NOMO-1 treated with dmso at 0.1 percent for 144 hours (cell line): ENCODE measurements at regions not wholly inside any gene's neighbourhood (a gene's known extent, or its start where the extent isn't known, plus 50 kb on each side); places are given as distances from the start of the nearest gene placed in this dataset.
A peak's percentile ranks its signal among the peaks of the same experiment; 100 is the strongest.

Experiments used
- DNase-seq: peaks from one replicate; lab custom pipeline; 2025; ENCODE audit not compliant: unreplicated experiment; lab: John Stamatoyannopoulos, UW

DNA sequence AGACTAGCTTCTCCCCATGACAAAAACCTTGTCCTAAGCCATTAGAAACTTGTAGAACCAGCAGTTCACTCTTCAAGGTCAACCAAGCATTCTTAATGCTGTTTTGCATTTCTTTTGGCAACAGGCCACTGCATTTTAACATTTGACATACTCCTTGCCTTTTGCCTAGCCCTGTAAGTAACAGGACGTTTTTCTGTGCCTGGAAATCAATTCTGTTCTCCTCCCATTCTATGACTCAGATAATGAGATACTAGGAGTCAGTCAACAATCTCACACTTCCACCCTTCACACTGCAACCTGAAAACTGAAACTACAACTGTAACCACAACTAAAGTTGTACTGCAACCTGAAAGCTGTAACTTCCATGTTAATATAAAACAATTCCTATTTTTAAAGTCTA, 268.7 kb downstream of the MZT1 start:
- no peak for DNase-seq

DNA sequence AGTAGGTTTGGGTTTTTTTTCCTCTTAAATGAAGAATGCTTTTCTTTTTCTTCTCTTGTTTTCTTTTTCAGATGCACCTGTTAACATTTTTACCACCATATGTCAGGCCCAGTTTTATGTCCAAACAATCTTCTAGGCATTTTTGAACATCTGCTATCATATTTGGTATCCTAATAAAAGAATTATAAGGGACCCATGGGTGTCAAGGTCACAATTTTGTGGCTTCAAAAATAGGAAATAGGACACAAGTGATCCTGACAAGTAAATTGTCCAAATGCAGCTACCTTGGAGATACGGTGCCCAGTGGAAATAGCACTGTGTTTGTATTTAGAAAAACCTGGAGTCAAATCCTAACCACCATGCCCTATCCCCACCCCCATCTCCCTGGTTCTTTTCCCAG, 270.3 kb downstream of the MZT1 start:
- DNase-seq: no peak

DNA sequence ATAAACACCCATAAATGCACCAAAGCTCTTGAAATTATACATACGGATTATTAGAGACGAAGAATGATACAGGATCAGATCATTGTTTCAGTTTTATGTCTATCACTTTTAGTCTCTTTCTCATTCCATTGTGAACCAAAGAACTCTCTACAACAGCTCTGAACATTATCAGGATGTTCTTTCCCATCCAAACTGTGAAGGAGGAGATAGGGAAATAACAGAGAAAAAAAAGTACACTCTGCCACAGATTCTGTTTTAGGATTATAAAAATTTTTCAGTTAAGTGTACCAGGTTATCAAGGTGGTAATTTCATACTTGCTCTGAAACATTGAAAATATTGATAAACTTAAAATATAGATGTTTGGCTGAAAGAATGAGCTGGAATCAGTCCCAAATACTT, 270.9 kb downstream of the MZT1 start:
- no peak for DNase-seq

GRCh38 chr13:72453161-72453560, 274.3 kb downstream of the MZT1 start:
- DNase-seq: no peak

GRCh38 chr13:72448082-72448481, 279.3 kb downstream of the MZT1 start:
- no peak for DNase-seq

GRCh38 chr13:72444999-72445398, 282.4 kb downstream of the MZT1 start:
- no peak for DNase-seq

DNA sequence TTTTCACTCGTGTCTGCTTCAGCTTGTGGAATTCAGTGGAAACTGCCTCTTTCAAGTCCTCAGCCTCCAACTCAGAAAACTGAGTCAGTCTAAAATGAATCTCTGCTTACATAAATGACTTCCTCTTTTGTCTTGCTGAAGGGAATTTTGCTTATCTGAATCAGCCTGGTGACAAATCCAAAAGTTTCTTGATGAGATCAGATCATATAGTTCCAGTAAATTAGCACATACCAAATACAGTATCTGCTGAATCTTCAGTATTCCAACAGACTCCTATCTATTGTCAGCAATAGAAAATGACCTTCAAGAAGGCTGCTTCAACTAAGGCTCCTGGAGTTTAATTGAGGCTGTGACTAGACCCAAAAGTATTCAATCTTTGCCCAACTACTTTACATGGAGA, 290.0 kb downstream of the MZT1 start:
- no peak for DNase-seq

DNA sequence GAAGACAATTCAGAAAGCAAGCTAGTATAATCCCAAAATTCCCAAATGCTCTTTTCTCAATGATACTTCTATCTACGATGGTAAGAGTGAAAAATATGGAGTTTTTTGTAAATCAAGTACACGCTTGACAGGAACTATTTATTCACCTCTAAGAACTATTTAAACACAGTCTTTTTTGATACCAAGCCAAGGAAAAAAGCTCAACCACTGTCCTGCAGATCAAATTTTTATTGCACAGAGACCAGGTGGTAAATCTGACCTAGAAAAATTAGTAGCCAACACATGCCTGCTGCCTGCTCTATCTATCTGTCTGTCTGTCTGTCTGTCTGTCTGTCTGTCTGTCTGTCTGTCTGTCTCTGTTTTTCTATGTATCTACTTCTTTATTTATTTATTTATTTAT, 292.2 kb downstream of the MZT1 start:
- no peak for DNase-seq

DNA sequence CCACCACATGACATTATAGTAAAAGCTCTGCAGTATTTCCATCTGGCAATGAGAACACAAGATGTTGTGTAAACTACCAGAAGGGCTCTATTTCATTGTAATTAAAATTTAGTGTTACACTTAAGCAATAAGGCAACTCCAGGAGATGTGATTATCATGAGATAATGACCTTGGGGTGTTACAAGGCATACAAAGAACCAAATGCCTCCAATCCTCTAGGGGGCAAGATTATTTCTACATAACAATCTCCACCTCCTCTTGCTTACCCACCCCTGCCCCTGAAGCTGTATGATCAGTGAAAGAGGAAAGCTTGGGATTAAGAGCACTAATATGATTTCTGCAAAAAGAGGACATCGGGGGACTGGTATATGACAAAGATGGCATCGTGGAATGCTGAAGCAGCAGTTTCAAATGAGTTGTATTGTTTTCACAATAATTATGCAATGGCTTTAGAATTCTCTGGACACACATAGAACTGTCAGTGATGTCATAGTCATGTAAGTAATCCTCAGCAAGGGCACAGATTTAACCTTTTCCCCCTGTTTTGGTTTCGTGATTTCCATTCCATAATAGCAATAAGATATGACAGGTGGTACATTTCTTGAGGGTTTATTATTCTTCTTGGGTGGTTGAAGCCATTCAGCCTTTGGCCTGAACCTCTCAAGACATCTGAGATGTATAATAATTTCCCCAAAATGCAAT, 295.3 kb downstream of the MZT1 start:
- DNase-seq: no peak

DNA sequence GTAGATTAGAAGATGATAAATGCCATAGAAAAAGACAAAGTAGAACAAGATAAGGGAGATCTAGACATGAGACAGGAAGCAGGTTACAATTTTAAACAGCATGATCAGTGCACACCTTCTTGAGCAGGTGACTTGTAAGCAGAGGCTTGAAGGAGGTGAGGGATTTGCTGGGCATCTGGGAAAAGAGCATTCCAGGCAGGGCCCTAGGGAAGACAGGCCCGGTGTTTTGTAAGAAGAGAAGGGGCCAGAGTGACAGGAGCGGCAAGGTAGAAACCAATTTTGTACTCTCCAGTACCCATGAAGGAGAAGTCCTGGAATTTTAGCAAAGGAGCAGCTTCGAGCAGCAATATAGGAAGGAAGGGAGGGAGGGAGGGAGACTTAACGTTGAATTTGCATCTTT, 296.5 kb downstream of the MZT1 start:
- DNase-seq: no peak

- no peak for DNase-seq
Measured at GRCh38 chr13:72427757-72428528, 299.5 kb downstream of the MZT1 start.

GRCh38 chr13:72424059-72424458, 303.4 kb downstream of the MZT1 start:
- no peak for DNase-seq

GRCh38 chr13:72415817-72416216, 311.6 kb downstream of the MZT1 start:
- no peak for DNase-seq

DNA sequence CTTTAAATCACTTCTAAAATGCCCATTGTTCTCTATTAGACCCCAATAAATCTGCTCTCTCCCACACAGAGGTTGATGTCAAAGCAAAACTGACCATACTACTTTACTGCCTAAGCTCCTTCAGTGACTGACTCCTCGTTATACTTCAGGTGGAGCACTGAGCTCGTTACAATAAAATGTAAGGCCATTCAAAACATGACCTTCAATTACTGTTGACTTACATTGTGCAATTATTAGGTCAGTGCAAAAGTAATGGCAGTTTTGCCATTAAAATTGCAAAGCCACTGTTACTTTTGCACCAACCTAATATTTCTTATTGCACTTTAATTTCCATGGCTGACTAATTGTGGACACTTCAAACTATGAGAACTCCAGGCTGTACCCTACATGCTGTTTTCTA, 314.9 kb downstream of the MZT1 start:
- no peak for DNase-seq

DNA sequence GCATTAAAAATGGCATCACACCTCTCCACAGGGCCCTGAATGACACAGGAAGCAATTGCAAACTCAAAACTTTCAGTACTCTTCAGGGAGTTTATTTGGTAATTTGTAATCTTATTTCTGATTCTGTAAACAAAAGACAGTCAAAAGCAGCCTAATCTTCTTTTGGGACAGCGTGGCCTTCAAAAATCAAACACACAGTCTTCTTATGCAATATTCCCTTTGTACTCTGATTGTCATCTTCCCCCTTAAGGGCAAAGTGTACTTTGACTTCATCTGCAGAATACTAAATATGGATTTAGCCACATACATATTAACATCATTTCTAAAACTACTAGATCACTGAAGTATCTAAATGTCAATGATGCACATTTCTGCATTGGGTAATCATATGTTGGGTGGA, 322.0 kb downstream of the MZT1 start:
- no peak for DNase-seq

DNA sequence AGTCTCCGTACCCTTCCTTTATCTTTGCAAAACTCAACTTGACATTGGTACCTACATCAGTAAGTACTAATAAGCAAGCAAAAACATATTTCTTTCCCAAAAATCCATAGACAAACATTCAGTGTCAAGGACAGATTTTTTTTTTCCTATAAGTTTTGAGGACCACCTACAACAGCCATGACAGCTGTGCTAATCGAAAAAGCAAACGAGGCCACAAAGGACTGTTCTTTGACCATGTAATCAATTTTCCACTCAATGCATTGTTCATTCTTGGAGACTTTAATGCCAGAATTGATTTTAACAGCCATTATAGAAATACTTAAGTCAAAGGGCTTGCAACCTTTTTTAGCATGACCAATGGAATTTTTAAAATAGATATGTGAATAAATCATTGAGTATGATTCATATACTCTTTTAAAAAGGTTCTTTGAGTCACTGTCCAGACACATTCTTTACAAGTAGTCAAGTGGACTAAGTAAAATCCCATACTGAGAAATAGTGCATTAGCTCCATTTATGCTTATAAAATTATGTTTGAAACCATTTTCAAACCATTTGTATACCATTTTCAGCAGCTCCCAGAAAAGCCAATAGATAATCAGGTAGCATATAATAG, 323.9 kb downstream of the MZT1 start:
- no peak for DNase-seq

DNA sequence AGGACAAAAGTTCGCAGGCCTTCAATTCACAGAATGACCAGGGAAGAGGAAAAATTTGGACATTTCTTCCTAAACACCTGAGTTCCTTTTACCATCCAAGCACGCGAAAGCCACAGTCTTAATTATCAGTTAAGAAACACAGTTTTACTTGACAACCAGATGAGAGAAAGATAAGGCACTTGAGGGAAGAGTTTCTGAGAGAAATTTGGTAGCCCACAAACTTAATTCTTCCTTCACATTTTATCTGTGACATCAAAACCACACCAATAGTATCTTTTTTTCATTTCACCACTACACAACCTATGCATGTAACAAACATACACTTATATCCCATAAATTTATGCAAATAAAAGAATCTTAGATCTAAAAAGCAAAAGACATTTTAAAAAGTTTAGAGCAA, 326.6 kb downstream of the MZT1 start:
- DNase-seq: no peak

GRCh38 chr13:72399351-72399750, 328.1 kb downstream of the MZT1 start:
- no peak for DNase-seq

GRCh38 chr13:72397265-72397664, 330.2 kb downstream of the MZT1 start:
- no peak for DNase-seq

DNA sequence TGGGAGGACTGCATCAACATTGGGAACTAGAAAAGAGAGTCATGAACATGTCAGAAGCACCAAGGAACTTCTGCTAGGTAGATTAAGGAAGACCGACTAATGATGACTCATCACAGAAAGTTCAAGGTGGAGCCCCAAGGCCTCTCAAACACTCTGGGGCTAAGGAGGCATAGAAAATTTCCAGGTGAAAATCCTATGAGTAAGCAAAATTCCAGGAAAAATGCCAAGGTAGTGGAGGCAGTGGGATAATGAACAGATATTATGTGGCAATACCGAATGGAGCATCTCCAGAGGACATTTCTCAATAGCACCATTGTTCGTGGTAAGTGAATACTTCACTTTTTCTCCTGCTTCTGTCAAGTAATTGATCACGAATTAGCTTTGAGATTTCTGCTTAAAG, 336.5 kb downstream of the MZT1 start:
- no peak for DNase-seq

DNA sequence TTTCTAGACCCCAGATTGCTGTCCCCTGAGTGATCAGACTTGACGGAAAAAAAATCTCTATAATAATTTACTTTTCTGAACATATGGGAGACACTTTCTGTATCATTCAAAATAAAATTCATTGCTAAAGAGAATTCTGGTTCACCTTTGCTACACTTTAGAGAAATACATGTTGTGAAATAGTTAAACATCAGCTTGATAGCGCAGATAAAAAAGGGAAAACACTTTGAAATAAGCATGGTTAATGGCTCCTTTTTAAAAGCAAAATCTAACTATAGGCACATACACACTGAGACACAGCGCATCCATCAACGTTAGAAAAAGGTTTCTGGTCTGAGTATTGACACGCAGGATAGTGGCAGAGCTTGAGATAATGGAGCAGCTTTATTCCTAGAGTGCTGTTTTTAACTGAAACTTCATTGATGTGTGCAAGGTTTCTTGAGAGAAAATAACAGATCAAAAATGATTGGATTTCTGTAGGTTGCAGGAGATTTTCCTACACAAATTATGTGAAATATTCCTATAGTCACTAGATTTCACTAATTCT, 341.2 kb downstream of the MZT1 start:
- no peak for DNase-seq

DNA sequence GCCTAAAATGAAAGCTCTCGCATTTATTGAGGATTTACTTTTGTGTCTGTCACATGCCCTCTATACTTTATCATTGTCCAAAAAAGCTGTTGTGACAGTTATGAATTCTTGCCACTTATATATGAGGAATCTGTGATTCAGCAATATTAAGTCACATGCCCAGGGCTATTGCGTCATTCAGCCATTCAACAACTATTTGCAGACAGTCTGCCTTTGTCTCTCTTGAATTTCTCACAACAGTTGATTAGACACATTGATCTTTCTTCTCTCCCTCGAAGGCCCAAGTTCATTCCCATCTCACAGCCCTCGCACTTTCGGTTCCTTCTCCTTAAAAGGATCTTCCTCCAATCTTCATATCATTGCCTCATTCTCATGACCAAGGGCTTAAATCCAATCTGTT, 342.6 kb downstream of the MZT1 start:
- DNase-seq: peak; percentile 14
